ENCODE measurements at regions not wholly inside any gene's neighbourhood (a gene's known extent, or its start where the extent isn't known, plus 50 kb on each side); places are given as distances from the start of the nearest gene placed in this dataset.
"Not testable (repeated sequence)": the region's sequence is repeated elsewhere in the genome, so short reads cannot be mapped to it uniquely, and the experiment has no call there.

GRCh38 chr6:103178193-103178592 lies 1681.5 kb downstream of the HACE1 start:
- DNase-seq (ENCODE audit: low read depth, low spot score): no peak

GRCh38 chr6:103177791-103178190 lies 1681.9 kb downstream of the HACE1 start:
- DNase-seq (ENCODE audit: low read depth, low spot score): no peak

- no peak for DNase-seq (ENCODE audit: low read depth, low spot score)
Observed at GRCh38 chr6:103175056-103175455, 1684.7 kb downstream of the HACE1 start.

- no peak for DNase-seq (ENCODE audit: low read depth, low spot score)
Observed at GRCh38 chr6:103167345-103168071, 1692.2 kb downstream of the HACE1 start.

- no peak for DNase-seq (ENCODE audit: low read depth, low spot score)
Observed at GRCh38 chr6:103154779-103155572, 1704.7 kb downstream of the HACE1 start.

- no peak for DNase-seq (ENCODE audit: low read depth, low spot score)
Observed at GRCh38 chr6:103153016-103153415, 1706.7 kb downstream of the HACE1 start.

DNA sequence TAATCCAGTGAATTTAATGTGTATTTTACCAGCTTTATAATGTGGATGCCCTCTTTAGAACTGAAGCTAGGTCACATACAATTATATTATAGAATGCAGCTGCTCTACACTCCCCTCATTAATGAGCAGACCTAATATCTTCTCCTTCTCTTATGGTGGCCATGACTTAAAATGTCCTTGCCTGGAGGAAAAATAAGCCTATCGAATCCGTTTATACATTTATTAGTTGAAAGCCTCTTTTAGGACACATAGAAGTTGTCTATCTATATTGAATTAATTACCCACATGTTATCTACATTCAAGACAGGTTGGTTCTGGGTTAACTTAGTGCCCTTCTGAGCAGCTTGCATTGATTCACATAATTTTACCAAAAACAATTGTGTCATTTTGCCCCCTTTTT lies 1716.8 kb downstream of the HACE1 start:
- no peak for DNase-seq (ENCODE audit: low read depth, low spot score)

- DNase-seq (ENCODE audit: low read depth, low spot score): no peak
Observed at GRCh38 chr6:103140308-103141027, 1719.3 kb downstream of the HACE1 start.

DNA sequence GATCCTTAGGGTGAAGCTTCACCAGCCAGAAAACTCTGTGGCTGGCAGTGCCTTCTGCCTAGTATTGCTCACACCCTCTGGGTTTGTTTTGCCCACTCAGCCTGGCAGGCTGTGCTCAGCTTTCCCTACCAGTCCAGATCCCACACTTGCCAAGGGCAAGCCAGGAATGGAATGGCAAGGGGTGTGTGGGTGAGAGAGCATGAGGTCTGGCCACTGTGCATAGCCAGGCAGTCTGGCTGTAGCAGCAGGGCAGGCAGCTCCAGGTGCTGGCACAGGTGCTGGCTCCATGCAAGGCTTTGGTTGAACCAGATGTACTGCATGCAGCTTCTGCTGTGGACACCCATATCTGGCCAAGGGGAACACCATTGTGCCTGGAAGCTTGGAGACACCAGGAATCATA lies 1720.3 kb downstream of the HACE1 start:
- no peak for DNase-seq (ENCODE audit: low read depth, low spot score)

GRCh38 chr6:103124471-103124870 lies 1731.0 kb downstream of the GRIK2 start:
- DNase-seq (ENCODE audit: low read depth, low spot score): no peak

- DNase-seq (ENCODE audit: low read depth, low spot score): no peak
Observed at GRCh38 chr6:103122766-103123601, 1729.5 kb downstream of the GRIK2 start.

DNA sequence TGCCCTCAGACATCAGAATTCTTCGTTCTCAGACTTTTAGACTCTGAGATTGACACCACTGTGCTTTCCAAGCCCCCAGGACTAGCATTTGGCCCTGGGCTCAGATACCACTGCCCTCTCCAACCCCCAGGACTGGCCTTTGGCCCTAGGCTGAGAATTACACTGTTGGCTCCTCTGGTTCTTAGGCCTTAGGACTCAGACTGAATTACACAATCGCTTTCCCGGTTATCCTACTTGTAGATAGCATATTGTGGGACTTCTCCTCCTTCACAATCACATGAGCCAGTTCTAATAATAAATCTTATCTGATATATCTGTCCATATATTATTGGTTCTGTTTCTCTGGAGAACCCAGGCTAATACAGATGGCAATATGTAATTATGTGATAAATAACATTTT lies 1725.5 kb downstream of the GRIK2 start:
- no peak for DNase-seq (ENCODE audit: low read depth, low spot score)

DNA sequence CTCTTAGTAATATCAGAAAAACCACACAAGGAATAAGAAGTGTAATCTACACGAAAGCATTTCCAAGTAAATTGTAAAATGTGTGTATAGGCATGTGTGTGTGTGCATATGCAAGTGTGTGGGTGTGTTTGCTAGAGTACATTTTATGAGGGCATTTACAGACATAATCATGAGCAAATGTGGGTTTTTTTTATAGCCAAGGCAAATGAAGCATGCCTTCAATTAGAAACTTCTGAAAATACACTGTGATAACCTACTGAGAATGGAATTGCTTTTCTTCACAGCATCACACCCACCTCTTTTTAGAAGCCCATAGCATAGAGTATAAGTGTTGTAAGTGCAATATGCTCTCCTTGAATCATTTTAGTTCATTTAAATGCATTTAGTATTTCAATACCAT lies 1721.1 kb downstream of the GRIK2 start:
- DNase-seq (ENCODE audit: low read depth, low spot score): no peak

- DNase-seq (ENCODE audit: low read depth, low spot score): no peak
Observed at GRCh38 chr6:103113416-103113815, 1719.9 kb downstream of the GRIK2 start.

- no peak for DNase-seq (ENCODE audit: low read depth, low spot score)
Observed at GRCh38 chr6:103107985-103108384, 1714.5 kb downstream of the GRIK2 start.

DNA sequence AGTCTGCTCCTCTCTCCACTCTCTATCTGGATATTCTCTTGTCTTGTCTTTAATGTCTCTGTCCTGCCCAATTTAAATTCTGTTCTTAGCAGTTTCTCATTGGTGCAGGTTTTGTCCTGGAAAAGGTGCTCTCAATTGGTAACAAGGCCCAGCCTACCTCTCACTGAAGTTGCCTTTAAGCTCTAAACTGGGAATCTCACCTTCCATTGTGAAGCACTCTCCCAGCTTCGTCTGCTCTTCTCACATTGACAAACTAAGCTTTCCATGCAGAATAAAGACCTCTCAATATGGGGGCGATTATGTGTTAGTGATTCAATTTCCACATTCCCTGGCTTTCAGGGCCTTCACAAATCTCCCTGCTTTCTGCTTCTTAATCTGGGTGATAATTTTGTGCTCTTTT lies 1712.2 kb downstream of the GRIK2 start:
- no peak for DNase-seq (ENCODE audit: low read depth, low spot score)

GRCh38 chr6:103101267-103101666 lies 1707.8 kb downstream of the GRIK2 start:
- no peak for DNase-seq (ENCODE audit: low read depth, low spot score)

GRCh38 chr6:103092414-103092813 lies 1698.9 kb downstream of the GRIK2 start:
- not testable (repeated sequence) for DNase-seq (ENCODE audit: low read depth, low spot score)

DNA sequence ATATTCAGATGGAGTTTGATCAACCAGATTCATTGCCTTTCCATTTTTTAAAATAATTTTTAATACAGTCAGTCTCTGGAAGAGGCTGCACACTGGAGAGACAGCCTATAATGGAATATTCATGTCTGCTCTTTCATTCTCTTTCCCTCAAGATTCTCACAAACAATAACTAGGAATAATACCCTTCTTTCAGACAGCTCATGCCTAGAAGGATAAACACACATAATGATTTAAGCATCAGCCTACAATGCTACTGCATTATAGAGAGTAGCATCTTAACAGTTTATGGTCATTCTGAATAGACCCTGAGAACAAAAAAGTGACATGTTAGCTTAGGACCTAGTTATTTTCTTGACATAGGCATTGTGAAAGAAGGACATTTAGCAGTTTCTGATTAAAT lies 1692.3 kb downstream of the GRIK2 start:
- DNase-seq (ENCODE audit: low read depth, low spot score): no peak

DNA sequence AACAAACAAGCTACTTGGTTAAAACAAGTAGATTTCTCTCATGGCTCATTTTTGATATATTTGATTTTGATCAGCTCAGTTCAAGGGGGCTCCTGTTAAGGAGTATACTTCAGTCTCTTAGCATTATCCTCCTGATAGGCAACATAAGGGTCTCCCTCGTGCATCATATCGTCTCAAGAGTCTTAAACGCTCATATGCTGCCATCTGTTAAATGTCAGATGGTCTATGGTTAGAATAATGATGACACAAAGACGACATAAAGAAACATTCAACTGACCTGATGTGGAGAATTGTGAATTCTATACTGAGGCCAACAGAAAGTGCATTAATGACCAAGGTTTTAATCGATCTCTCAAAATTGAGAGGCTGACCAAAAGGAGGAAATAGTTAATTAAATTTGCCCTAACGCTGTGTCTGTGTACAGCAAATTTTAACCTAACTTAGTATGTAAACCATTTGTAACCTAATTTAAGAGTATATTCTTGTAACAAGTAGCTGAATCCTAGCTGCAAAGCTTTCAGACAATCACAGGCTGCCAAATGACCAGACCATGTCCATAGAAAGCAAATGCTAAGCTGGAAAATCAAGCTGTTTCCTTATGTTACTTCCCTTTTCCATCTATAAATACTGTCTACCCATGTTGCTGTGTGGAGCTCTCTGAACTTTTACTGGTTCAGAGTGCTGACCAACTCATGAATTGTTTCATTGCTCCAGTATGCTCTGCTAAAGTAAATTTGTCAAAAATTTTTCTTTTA lies 1688.5 kb downstream of the GRIK2 start:
- DNase-seq (ENCODE audit: low read depth, low spot score): no peak

GRCh38 chr6:103081126-103081525 lies 1687.6 kb downstream of the GRIK2 start:
- no peak for DNase-seq (ENCODE audit: low read depth, low spot score)
